Activated CD8-positive, alpha-beta memory T cell treated with anti-CD3 and anti-CD28 coated beads for 36 hours (primary cell): ENCODE measurements at regions not wholly inside any gene's neighbourhood (a gene's known extent, or its start where the extent isn't known, plus 50 kb on each side); places are given as distances from the start of the nearest gene placed in this dataset.
"Not testable (repeated sequence)": the region's sequence is repeated elsewhere in the genome, so short reads cannot be mapped to it uniquely, and the experiment has no call there.

ENCODE experiments used
- CTCF ChIA-PET: fragments of 350-600 bp; sonication (Branson Sonifier 250); formaldehyde crosslinking; loops from one replicate; lab custom pipeline; 2021; ENCODE audit warnings: antibody characterized with exemption; lab: Charles Lee
- POLR2A ChIA-PET: fragments of 350-600 bp; sonication (Branson Sonifier 250); formaldehyde crosslinking; loops from one replicate; lab custom pipeline; 2021; ENCODE audit warnings: antibody characterized with exemption; lab: Charles Lee

DNA sequence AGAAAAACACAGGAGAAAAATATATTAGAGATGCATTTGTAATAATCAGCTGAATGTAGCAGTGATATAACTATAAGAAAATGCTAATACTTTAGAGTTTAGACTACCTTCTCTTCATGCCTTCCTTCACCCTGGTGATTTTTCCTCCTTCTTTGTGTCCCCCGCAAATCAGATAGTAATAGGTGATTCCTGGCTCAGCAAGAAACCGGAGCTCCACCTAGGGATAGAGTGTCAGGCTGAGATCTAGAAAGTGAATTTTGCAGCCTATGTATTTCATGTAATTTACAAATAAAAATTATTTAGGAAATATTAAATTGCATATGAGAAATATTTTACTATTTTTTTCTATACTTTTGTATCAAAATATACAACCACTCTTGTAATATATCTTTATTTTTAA is 109.8 kb upstream of the ST8SIA4 start:
- ChIA-PET CTCF (no interaction called here), POLR2A (no interaction called here)

DNA sequence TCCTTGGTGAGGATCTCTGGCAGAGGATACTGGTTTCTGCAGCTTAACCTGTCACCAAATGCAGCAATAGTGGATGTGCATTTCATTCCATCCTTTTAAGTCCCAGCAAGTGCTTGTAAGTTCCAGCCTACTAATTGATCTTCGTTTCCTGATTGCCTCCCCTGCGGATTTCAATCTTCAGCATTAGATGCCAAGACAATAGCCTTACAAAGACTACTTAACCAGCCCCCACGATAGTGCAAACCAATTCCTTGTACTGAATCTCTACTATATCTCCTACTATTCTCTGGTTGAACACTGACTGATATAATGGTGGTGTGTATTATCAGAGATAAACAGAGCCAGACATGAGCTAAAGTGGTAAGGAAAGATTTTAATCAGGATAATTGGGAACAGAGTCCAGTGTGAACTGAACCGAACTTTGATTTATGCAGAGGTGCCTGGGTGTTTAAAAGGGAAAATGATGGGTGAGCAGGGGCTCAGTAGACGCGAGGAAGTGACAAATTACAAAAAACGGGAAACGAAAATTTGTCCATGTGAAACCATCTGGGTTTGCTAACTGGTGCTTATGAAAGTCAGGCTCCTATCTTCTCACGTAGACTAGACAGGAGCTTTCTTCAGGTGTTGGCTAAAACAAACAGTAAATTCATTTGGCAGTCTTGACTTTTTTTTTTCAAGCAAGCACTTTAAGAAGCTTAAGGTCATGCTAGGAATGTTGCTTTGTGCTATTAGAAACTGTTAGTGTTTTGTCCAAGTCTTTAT is 106.9 kb upstream of the ST8SIA4 start:
- ChIA-PET CTCF (no interaction called here), POLR2A (no interaction called here)

DNA sequence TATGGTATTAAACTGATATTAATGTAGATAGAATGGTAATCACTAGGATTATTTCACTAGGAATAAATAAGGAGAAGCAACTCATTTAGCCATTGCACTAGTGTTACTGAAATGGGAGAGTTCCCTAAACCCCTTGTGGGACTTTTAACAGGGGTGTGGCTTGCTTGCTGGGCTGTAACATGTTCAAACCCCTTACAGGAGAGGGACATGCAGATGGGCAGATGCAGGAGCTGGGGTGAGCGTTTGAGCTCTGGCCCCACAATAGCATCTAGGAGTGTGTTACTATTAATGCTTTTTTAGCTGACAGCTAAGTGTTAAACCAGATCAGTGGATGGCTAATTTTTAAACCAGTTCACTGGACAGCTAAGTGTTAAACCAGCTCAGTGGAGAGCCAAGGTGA is 89.3 kb upstream of the ST8SIA4 start:
- CTCF ChIA-PET: interaction anchor here (0.7 kb wide), 1 partner anchor 10 kb away, joined by 3 read pairs; no protein-coding TSS in a partner anchor
- POLR2A ChIA-PET: no interaction called here

DNA sequence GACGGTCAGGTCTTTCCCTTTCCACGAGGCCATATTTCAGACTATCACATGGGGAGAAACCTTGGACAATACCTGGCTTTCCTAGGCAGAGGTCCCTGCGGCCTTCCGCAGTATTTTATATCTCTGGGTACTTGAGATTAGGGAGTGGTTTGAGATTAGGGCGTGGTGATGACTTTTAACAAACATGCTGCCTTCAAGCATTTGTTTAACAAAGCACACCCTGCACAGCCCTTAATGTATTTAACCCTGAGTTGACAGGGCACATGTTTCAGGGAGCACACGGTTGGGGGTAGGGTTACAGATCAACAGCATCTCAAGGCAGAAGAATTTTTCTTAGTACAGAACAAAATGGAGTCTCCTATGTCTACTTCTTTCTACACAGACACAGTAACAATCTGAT is 80.5 kb upstream of the ST8SIA4 start:
- POLR2A ChIA-PET, CTCF ChIA-PET: not testable (repeated sequence)

DNA sequence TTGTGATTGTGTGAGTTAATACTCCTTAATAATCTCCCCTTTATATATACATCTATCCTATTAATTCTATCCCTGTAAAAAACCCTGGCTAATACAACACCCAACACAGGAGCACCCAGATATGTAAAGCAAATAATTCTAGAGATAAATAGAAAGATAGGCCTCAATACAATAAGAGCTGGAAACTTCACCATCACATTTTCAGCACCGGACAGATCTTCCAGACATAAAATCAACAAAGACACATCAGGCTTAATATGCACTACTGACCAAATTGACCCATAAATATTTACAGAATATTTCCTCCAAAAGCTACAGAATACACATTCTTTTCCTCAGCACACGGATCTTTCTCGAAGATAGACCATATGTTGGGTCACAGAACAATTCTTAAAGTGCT is 71.0 kb upstream of the ST8SIA4 start:
- CTCF ChIA-PET: no interaction called here
- POLR2A ChIA-PET: no interaction called here

DNA sequence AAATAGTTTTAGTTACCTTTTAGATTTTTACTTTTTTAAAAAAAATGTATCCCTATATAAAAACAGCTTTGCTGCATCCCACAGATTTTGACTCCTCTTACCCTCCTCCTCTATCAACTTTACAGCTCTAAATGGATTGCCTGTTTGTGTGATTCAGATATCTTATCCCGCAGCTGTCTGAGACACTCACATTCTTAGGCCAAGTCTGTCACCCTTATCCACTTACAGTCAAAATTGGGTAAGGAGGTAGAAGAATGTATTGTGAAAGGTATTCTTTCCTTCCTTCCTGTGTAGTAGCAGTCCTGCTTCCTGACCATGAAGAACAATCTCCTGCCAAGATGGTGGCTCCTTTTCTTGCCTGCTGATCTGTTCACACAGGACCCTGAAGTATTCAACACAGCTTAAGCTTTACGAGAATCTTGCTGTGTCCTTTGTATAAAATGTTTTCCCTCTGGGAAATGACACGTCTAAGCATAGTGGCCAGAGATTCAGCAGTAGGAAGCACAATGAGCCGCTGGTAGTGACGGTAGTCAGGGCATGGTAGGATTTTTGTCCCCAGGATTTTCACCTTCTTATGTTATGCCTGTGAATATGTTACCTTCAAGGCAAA is 67.7 kb upstream of the ST8SIA4 start:
- CTCF ChIA-PET: no interaction called here
- POLR2A ChIA-PET: no interaction called here

DNA sequence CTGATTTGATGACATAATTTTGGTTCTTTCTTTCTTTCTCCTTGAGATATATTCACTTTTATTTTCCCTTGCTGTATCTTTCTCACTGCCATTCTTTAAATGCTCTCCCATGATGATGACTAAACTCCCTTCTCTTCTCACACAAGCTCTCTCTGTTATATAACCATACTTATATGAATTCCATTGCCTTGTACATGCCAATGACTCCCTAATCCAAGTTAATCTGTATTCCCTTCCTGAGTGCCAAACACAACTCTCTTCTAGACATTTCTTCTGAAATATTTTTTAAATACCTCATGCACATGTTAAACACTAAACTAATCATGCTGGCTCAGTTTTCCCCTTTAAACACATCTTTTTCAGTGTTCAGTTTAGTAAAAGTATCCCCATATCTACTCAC is 62.2 kb upstream of the ST8SIA4 start:
- ChIA-PET POLR2A (no interaction called here), CTCF (no interaction called here)
